GM23338 (cell line): ENCODE measurements at regions not wholly inside any gene's neighbourhood (a gene's known extent, or its start where the extent isn't known, plus 50 kb on each side); places are given as distances from the start of the nearest gene placed in this dataset.
"Not testable (repeated sequence)": the region's sequence is repeated elsewhere in the genome, so short reads cannot be mapped to it uniquely, and the experiment has no call there.

Source experiments
- CREB1 ChIP-seq: fragments of 250-450 bp; sonication (Bioruptor Pico); IDR thresholded peaks from 2 replicates; pipeline ENCODE4 v1.5.0; 2020; ENCODE audit warnings: low read depth, mild to moderate bottlenecking, moderate library complexity
- EZH2 ChIP-seq: fragments of 200-600 bp; sonication (generic); IDR thresholded peaks from one replicate; pipeline ENCODE4 v1.8.0; 2017; ENCODE audit warnings: antibody characterized with exemption, mild to moderate bottlenecking, low read depth; ENCODE audit not compliant: unreplicated experiment
- POLR2AphosphoS5 ChIP-seq: IDR thresholded peaks from 2 replicates; pipeline ENCODE4 v1.6.1; 2016; ENCODE audit warnings: antibody characterized with exemption, low read depth
- TF ChIP-seq, protein P1 (sequence below), 2 experiments: fragments of 200-600 bp in 1 of 2; sonication (generic) in 1 of 2; conservative IDR thresholded peaks; 2 replicates each; pipeline versions ENCODE4 v1.5.1 to v1.6.1; 2016 to 2017; ENCODE audit warnings: antibody characterized with exemption in 2 of 2, low read depth in 2 of 2, mild to moderate bottlenecking in 2 of 2, moderate library complexity in 1 of 2

DNA sequence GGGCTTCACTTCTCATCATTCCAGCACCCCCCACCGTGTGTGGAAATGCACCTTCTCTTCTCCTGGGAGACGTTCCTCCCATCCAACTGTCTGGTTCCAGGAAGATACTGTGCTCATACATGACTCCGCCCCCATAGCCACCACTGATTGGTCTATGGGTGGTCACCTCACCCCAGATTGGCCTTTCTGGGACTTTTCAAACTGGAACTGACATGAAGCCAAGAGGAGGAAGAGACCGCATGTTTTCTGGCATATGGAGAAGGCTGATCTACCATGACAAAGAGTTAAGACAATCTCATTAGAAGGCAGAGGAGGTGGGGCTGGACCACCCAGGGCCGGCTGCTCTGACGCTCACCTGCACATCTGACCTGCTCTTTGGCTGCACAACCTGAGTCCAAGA lies 294.2 kb downstream of the ADGRD1 start:
- TF ChIP-seq, protein P1, sequence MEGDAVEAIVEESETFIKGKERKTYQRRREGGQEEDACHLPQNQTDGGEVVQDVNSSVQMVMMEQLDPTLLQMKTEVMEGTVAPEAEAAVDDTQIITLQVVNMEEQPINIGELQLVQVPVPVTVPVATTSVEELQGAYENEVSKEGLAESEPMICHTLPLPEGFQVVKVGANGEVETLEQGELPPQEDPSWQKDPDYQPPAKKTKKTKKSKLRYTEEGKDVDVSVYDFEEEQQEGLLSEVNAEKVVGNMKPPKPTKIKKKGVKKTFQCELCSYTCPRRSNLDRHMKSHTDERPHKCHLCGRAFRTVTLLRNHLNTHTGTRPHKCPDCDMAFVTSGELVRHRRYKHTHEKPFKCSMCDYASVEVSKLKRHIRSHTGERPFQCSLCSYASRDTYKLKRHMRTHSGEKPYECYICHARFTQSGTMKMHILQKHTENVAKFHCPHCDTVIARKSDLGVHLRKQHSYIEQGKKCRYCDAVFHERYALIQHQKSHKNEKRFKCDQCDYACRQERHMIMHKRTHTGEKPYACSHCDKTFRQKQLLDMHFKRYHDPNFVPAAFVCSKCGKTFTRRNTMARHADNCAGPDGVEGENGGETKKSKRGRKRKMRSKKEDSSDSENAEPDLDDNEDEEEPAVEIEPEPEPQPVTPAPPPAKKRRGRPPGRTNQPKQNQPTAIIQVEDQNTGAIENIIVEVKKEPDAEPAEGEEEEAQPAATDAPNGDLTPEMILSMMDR (conservative IDR thresholded peaks at IDR 0.05; ENCODE audit: low read depth in 2 of 2) = not testable (repeated sequence)
- not testable (repeated sequence) for TF ChIP-seq POLR2AphosphoS5; CREB1 (CRISPR knock-in tag); EZH2
